ENCODE measurements at regions not wholly inside any gene's neighbourhood (a gene's known extent, or its start where the extent isn't known, plus 50 kb on each side); places are given as distances from the start of the nearest gene placed in this dataset.

DNA sequence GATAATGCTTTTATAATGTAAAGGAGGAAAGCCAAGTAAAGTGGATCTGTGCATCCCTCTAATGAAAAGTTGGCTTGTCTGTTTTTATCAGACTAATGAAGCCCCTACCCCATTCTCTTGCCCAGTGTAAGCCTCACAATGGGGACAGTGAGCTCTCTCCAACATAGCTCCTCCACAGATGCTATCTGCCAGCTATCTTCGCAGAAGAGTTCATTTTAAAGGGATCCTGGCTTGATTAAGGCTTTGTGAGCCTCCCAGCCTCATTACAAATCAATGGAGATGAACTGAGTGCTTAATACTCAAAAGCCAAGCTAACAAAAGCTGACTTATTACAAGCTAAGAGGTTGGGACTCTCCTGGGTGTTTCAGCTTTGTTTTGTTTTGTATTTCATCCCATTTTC lies 514.7 kb downstream of the NUF2 start:
- no peak overlapping the region for H3K9ac ChIP-seq (ENCODE audit: low read depth, low read length)
- dilution Hi-C loops (cut with HindIII; ENCODE audit: low sequenced_read_pairs, unreplicated experiment), result no loop called here

More for the DNA sequence above, 514.7 kb downstream of the NUF2 start:
- H3K4ac ChIP-seq (ENCODE audit: low read depth, low read length), result no peak overlapping the region
- H2AK5ac ChIP-seq (ENCODE audit: low read depth, low read length), result no peak overlapping the region
- no CpG with 5 or more reads among the region's 1 CpG for WGBS, 2 experiments (ENCODE audit: extremely low coverage in 2 of 2, insufficient read length in 1 of 2)
- no peaks in the 10 kb centered on the region for H3K9me1 ChIP-seq (ENCODE audit: insufficient read depth, low read length)
- no peak overlapping the region for H3K14ac ChIP-seq (replicated peaks; ENCODE audit: low read depth, low read length)
- H3K79me1 ChIP-seq (ENCODE audit: low read depth in 1 of 2, low read length in 2 of 2), result no peaks in the 10 kb centered on the region
- no peak overlapping the region for H4K5ac ChIP-seq (ENCODE audit: low read depth, low read length)
- no peaks in the 10 kb centered on the region for H4K20me1 ChIP-seq (ENCODE audit: insufficient read depth, low read length)
- TF ChIP-seq RAD21 (IDR thresholded peaks at IDR 0.05; ENCODE audit: low read length), result no peak
- TF ChIP-seq SMC3 (IDR thresholded peaks at IDR 0.05; ENCODE audit: low read depth, low read length), result no peak
- no peak for TF ChIP-seq MAZ (IDR thresholded peaks at IDR 0.05; ENCODE audit: borderline replicate concordance, low read depth, low read length)
- TF ChIP-seq FOS (IDR thresholded peaks at IDR 0.05; ENCODE audit: low read depth, low read length), result no peak
- TF ChIP-seq MXI1 (IDR thresholded peaks at IDR 0.05; ENCODE audit: borderline replicate concordance, low read depth, low read length), result no peak
- no peak for TF ChIP-seq POLR2A (IDR thresholded peaks at IDR 0.05; ENCODE audit: low read depth, low read length)
- no peak for TF ChIP-seq MAFK (IDR thresholded peaks at IDR 0.05; ENCODE audit: low read depth, low read length)
- TF ChIP-seq CTCF (conservative IDR thresholded peaks at IDR 0.05; ENCODE audit: low read depth, low read length), result no peak
- TF ChIP-seq RFX5 (IDR thresholded peaks at IDR 0.05; ENCODE audit: low read depth, low read length), result no peak
- TF ChIP-seq NFE2L2 (IDR thresholded peaks at IDR 0.05; ENCODE audit: low read depth, low read length), result no peak
- no peak for TF ChIP-seq USF2 (IDR thresholded peaks at IDR 0.05; ENCODE audit: low read depth, low read length)
- no peak for TF ChIP-seq BHLHE40 (IDR thresholded peaks at IDR 0.05; ENCODE audit: low read depth, low read length)
- no peak for TF ChIP-seq ELK1 (IDR thresholded peaks at IDR 0.05; ENCODE audit: borderline replicate concordance, low read depth, low read length)
- TF ChIP-seq RCOR1 (IDR thresholded peaks at IDR 0.05; ENCODE audit: insufficient replicate concordance, low read length), result no peak
- TF ChIP-seq CEBPB (IDR thresholded peaks at IDR 0.05; ENCODE audit: low read depth, low read length), result no peak
- ATAC-seq (ENCODE audit: low read depth) (no peak), DNase-seq (no peak)
- H2BK15ac ChIP-seq (ENCODE audit: low read depth, low read length), result no peak overlapping the region
- H3K9me3 ChIP-seq (ENCODE audit: control insufficient read depth, insufficient read depth, low read length), result no peaks in the 10 kb centered on the region
- no peak overlapping the region for H4K8ac ChIP-seq (ENCODE audit: low read depth in 2 of 2, low read length in 2 of 2)
- no peaks in the 10 kb centered on the region for H3K36me3 ChIP-seq (ENCODE audit: control insufficient read depth, insufficient read depth, low read length)
- no peak overlapping the region for H2AFZ ChIP-seq (replicated peaks; ENCODE audit: low read length, poor library complexity)
- no peak overlapping the region for H3K23ac ChIP-seq (ENCODE audit: low read depth, low read length)
- no peaks in the 10 kb centered on the region for H3K4me1 ChIP-seq (ENCODE audit: control insufficient read depth, insufficient read depth, low read length)
- POLR2A ChIA-PET (ENCODE audit: unreplicated experiment), result no interaction called here
- no peak overlapping the region for H2BK120ac ChIP-seq (ENCODE audit: low read depth, low read length)
- no peak overlapping the region for H3K18ac ChIP-seq (ENCODE audit: low read depth, low read length)
- H3K4me2 ChIP-seq (ENCODE audit: low read depth, low read length), result no peak overlapping the region
- no peak overlapping the region for H2BK5ac ChIP-seq (ENCODE audit: low read depth, low read length, poor library complexity, severe bottlenecking)
- no peak overlapping the region for H2BK20ac ChIP-seq (ENCODE audit: low read depth, low read length)
- no peak overlapping the region for H3K27ac ChIP-seq (ENCODE audit: insufficient read depth, low read length)
- H4K91ac ChIP-seq (ENCODE audit: insufficient read depth, low read depth, low read length), result no peak overlapping the region
- no TSS peak for BruUV-seq (replicated peaks)
- CTCF ChIA-PET, result no interaction called here
- H3K27me3 ChIP-seq (ENCODE audit: control insufficient read depth, insufficient read depth, low read length), result no peaks in the 10 kb centered on the region
- intact Hi-C loops (cut with micrococcal nuclease), result no loop called here
- H3K56ac ChIP-seq (ENCODE audit: extremely low read depth, insufficient read depth, low read length), result no peak overlapping the region
- in situ Hi-C loops (cut with MboI; ENCODE audit: low sequenced_read_pairs), result no loop called here
- H2AK9ac ChIP-seq (replicated peaks; ENCODE audit: low read depth, low read length, poor library complexity), result no peak overlapping the region
- no peak overlapping the region for H3K4me3 ChIP-seq (ENCODE audit: insufficient read depth, low read depth, low read length)

All from IMR-90 (cell line).